OCI-M1 (cell line): ENCODE measurements at regions not wholly inside any gene's neighbourhood (a gene's known extent, or its start where the extent isn't known, plus 50 kb on each side); places are given as distances from the start of the nearest gene placed in this dataset.
A peak's percentile ranks its signal among the peaks of the same experiment; 100 is the strongest.
"Not testable (repeated sequence)": the region's sequence is repeated elsewhere in the genome, so short reads cannot be mapped to it uniquely, and the experiment has no call there.

ENCODE experiments used
- DNase-seq: peaks from one replicate; lab custom pipeline; 2025; lab: John Stamatoyannopoulos, UW

- no peak for DNase-seq
Observed at GRCh38 chrX:94850811-94851210, 1176.8 kb downstream of the FAM133A start.

GRCh38 chrX:94854251-94854650, 1180.2 kb downstream of the FAM133A start:
- DNase-seq = no peak

- not testable (repeated sequence) for DNase-seq
Observed at GRCh38 chrX:94862470-94862869, 1188.5 kb downstream of the FAM133A start.

GRCh38 chrX:94871640-94872039, 1197.6 kb downstream of the FAM133A start:
- no peak for DNase-seq

- no peak for DNase-seq
Observed at GRCh38 chrX:94901849-94902248, 1227.8 kb downstream of the FAM133A start.

- DNase-seq = no peak
Observed at GRCh38 chrX:94908171-94908570, 1234.2 kb downstream of the FAM133A start.

- DNase-seq = no peak
Observed at GRCh38 chrX:94908648-94909047, 1234.6 kb downstream of the FAM133A start.

GRCh38 chrX:94914235-94914634, 1240.2 kb downstream of the FAM133A start:
- DNase-seq = no peak

- peak; percentile 1 for DNase-seq
Observed at GRCh38 chrX:94932278-94932965, 1258.4 kb downstream of the FAM133A start.

- DNase-seq = no peak
Observed at GRCh38 chrX:94936722-94937121, 1262.7 kb downstream of the FAM133A start.

GRCh38 chrX:94937491-94937890, 1263.5 kb downstream of the FAM133A start:
- no peak for DNase-seq

- no peak for DNase-seq
Observed at GRCh38 chrX:94942603-94943002, 1268.6 kb downstream of the FAM133A start.

- DNase-seq = not testable (repeated sequence)
Observed at GRCh38 chrX:94946137-94946536, 1272.1 kb downstream of the FAM133A start.

- no peak for DNase-seq
Observed at GRCh38 chrX:94961730-94962129, 1287.7 kb downstream of the FAM133A start.

GRCh38 chrX:94977562-94977961, 1303.6 kb downstream of the FAM133A start:
- DNase-seq = no peak

- no peak for DNase-seq
Observed at GRCh38 chrX:94977986-94978385, 1304.0 kb downstream of the FAM133A start.
